Tibial nerve (tissue), 3 donors: ENCODE measurements at regions not wholly inside any gene's neighbourhood (a gene's known extent, or its start where the extent isn't known, plus 50 kb on each side); places are given as distances from the start of the nearest gene placed in this dataset.

Experiments
- POLR2A ChIP-seq, 2 donors: fragments of 450-650 bp; IDR thresholded peaks; one replicate each; pipeline ENCODE4 v1.6.1; 2017; ENCODE audit warnings: antibody characterized with exemption in 2 of 2, mild to moderate bottlenecking in 2 of 2, moderate library complexity in 2 of 2
- TF ChIP-seq, protein P1 (sequence below), 5 experiments: fragments of 200-600 bp in 3 of 5; fragments of 450-650 bp in 2 of 5; sonication (generic) in 3 of 5; IDR thresholded peaks; one replicate each; pipeline ENCODE4 v1.5.1; 2016 to 2019; ENCODE audit warnings: antibody characterized with exemption in 5 of 5, mild to moderate bottlenecking in 3 of 5, moderate library complexity in 2 of 5

DNA sequence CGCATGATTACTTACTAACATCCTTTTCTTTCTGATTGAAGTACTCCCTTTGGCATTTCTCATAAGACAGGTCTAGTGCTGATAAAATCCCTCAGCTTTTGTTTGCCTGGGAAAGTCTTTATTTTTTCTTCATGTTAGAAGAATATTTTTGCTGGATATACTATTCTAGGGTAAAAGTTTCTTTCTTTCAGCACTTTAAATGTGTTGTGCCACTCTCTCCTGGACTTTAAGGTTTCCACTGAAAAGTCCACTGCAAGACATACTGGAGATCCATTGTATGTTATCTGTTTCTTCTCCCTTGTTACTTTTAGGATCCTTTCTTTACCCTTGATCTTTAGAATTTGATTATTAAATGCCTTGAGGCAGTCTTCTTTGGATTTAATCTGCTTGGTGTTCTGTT, 796.7 kb downstream of the UQCRFS1 start:
- TF ChIP-seq, protein P1, sequence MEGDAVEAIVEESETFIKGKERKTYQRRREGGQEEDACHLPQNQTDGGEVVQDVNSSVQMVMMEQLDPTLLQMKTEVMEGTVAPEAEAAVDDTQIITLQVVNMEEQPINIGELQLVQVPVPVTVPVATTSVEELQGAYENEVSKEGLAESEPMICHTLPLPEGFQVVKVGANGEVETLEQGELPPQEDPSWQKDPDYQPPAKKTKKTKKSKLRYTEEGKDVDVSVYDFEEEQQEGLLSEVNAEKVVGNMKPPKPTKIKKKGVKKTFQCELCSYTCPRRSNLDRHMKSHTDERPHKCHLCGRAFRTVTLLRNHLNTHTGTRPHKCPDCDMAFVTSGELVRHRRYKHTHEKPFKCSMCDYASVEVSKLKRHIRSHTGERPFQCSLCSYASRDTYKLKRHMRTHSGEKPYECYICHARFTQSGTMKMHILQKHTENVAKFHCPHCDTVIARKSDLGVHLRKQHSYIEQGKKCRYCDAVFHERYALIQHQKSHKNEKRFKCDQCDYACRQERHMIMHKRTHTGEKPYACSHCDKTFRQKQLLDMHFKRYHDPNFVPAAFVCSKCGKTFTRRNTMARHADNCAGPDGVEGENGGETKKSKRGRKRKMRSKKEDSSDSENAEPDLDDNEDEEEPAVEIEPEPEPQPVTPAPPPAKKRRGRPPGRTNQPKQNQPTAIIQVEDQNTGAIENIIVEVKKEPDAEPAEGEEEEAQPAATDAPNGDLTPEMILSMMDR (IDR thresholded peaks at IDR 0.05) = no peak
- no peak for TF ChIP-seq POLR2A (IDR thresholded peaks at IDR 0.05)
